Keratinocyte (primary cell): ENCODE measurements at regions not wholly inside any gene's neighbourhood (a gene's known extent, or its start where the extent isn't known, plus 50 kb on each side); places are given as distances from the start of the nearest gene placed in this dataset.

Experiments used
- DNase-seq: peaks from one replicate; pipeline ENCODE4 v3.0.0-alpha.2; 2011; ENCODE audit warnings: low read depth, missing footprints, low spot score
- FAIRE-seq: peaks from 2 replicates; lab custom pipeline; 2011; peaks lifted over from hg19 to GRCh38; lab: Jason Lieb, UNC
- H2AFZ ChIP-seq: 2 replicates; pipeline ENCODE4 v1.6.0; 2012; ENCODE audit warnings: low read length, control low read depth, inconsistent platforms; ENCODE audit not compliant: control insufficient read depth
- H3K27ac ChIP-seq: 2 replicates; pipeline ENCODE4 v1.5.1; 2011; ENCODE audit warnings: low read length; ENCODE audit not compliant: control insufficient read depth, insufficient read depth
- H3K27me3 ChIP-seq: 3 replicates; pipeline ENCODE4 v1.6.0; 2011; ENCODE audit warnings: low read length; ENCODE audit not compliant: control insufficient read depth, insufficient read depth; ENCODE audit errors: extremely low read depth
- H3K36me3 ChIP-seq, 2 experiments: 2 replicates in 1 of 2; 3 replicates in 1 of 2; pipeline ENCODE4 v1.5.1; 2011; ENCODE audit warnings: low read length in 2 of 2, mild to moderate bottlenecking in 1 of 2; ENCODE audit not compliant: control insufficient read depth in 2 of 2, insufficient read depth in 2 of 2; ENCODE audit errors: extremely low read depth in 1 of 2
- H3K4me1 ChIP-seq: 3 replicates; pipeline ENCODE4 v1.5.1; 2011; ENCODE audit warnings: low read length; ENCODE audit not compliant: control insufficient read depth, insufficient read depth; ENCODE audit errors: extremely low read depth
- H3K4me2 ChIP-seq: 3 replicates; pipeline ENCODE4 v1.6.0; 2011; ENCODE audit warnings: low read depth, low read length; ENCODE audit not compliant: control insufficient read depth, insufficient read depth; ENCODE audit errors: extremely low read depth
- H3K4me3 ChIP-seq, 3 experiments: fragments of 200-600 bp in 1 of 3; sonication (generic) in 1 of 3; 2 replicates in 2 of 3; 3 replicates in 1 of 3; pipeline ENCODE4 v1.5.1; 2011 to 2016; ENCODE audit warnings: low read length in 3 of 3, mild to moderate bottlenecking in 3 of 3, control low read depth in 2 of 3, inconsistent platforms in 1 of 3, low read depth in 1 of 3, mixed read lengths in 1 of 3, mixed run types in 1 of 3, moderate library complexity in 1 of 3; ENCODE audit not compliant: control insufficient read depth in 2 of 3, insufficient read depth in 2 of 3; ENCODE audit errors: extremely low read depth in 1 of 3
- H3K79me2 ChIP-seq: 2 replicates; pipeline ENCODE4 v1.6.0; 2012; ENCODE audit warnings: low read length; ENCODE audit not compliant: control insufficient read depth, insufficient read depth
- H3K9ac ChIP-seq: 3 replicates; pipeline ENCODE4 v1.6.0; 2011; ENCODE audit warnings: low read length; ENCODE audit not compliant: control insufficient read depth, insufficient read depth; ENCODE audit errors: extremely low read depth
- H3K9me1 ChIP-seq: 3 replicates; pipeline ENCODE4 v1.6.0; 2011; ENCODE audit warnings: low read length; ENCODE audit not compliant: control insufficient read depth, insufficient read depth; ENCODE audit errors: extremely low read depth
- H3K9me3 ChIP-seq: 2 replicates; pipeline ENCODE4 v1.5.1; 2012; ENCODE audit warnings: low read depth, low read length; ENCODE audit not compliant: control insufficient read depth
- H4K20me1 ChIP-seq: 3 replicates; pipeline ENCODE4 v1.6.0; 2011; ENCODE audit warnings: low read length; ENCODE audit not compliant: control insufficient read depth, insufficient read depth; ENCODE audit errors: extremely low read depth
- EZH2 ChIP-seq: IDR thresholded peaks from one replicate; pipeline ENCODE4 v1.6.1; 2012; ENCODE audit warnings: inconsistent platforms, mild to moderate bottlenecking, low read length, moderate library complexity
- dilution Hi-C: fragments of 300-500 bp; cut with MboI; formaldehyde crosslinking; loops from one replicate; pipeline ENCODE4 v1.7.0; 2020; ENCODE audit warnings: low sequenced_read_pairs; ENCODE audit not compliant: extremely low pct_ligation_motif_present
- TF ChIP-seq, protein P1 (sequence below), 3 experiments: IDR thresholded peaks in 1 of 3; conservative IDR thresholded peaks in 1 of 3; optimal IDR thresholded peaks in 1 of 3; 2 replicates in 2 of 3; 3 replicates in 1 of 3; pipeline versions ENCODE3 to v1.5.1; 2011; ENCODE audit warnings: low read length in 3 of 3, mild to moderate bottlenecking in 3 of 3, moderate library complexity in 2 of 3, control low read depth in 1 of 3, inconsistent platforms in 1 of 3; ENCODE audit not compliant: insufficient read depth in 2 of 3; ENCODE audit errors: extremely low read depth in 1 of 3

DNA sequence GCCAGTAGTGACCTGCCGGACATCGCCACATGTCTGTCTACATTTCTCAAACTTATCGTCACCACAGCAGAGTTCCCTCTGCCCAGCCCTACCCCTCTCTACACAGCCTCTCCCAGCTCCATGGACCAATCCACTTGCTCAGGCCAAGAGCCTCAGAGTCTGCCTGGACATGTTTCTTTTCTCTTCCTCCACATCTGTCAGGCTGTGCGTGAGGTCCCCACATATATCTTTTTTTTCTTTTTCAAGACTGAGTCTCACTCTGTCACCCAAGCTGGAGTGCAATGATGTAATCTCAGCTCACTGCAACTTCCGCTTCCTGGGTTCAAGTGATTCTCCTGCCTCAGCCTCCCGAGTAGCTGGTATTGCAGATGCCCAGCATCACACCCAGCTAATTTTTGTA is 62.7 kb upstream of the GGTA1 start:
- no peaks in the 10 kb centered on the region for H4K20me1 ChIP-seq
- H3K9ac ChIP-seq = no peak overlapping the region
- H3K36me3 ChIP-seq = no peaks in the 10 kb centered on the region
- FAIRE-seq (peak; percentile 58), DNase-seq (no peak)
- H3K4me2 ChIP-seq = no peak overlapping the region
- peaks cover 7% of the 10 kb centered on the region for H3K4me1 ChIP-seq
- H3K9me3 ChIP-seq = no peaks in the 10 kb centered on the region
- H3K9me1 ChIP-seq = no peaks in the 10 kb centered on the region
- TF ChIP-seq EZH2 = no peak
- TF ChIP-seq, protein P1, sequence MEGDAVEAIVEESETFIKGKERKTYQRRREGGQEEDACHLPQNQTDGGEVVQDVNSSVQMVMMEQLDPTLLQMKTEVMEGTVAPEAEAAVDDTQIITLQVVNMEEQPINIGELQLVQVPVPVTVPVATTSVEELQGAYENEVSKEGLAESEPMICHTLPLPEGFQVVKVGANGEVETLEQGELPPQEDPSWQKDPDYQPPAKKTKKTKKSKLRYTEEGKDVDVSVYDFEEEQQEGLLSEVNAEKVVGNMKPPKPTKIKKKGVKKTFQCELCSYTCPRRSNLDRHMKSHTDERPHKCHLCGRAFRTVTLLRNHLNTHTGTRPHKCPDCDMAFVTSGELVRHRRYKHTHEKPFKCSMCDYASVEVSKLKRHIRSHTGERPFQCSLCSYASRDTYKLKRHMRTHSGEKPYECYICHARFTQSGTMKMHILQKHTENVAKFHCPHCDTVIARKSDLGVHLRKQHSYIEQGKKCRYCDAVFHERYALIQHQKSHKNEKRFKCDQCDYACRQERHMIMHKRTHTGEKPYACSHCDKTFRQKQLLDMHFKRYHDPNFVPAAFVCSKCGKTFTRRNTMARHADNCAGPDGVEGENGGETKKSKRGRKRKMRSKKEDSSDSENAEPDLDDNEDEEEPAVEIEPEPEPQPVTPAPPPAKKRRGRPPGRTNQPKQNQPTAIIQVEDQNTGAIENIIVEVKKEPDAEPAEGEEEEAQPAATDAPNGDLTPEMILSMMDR (optimal IDR thresholded peaks at IDR 0.05 in 1 of 3, IDR thresholded peaks at IDR 0.05 in 1 of 3, conservative IDR thresholded peaks at IDR 0.05 in 1 of 3; ENCODE audit: extremely low read depth in 1 of 3, insufficient read depth in 2 of 3, low read length in 3 of 3) = no peak
- peaks cover 3% of the 10 kb centered on the region for H3K27me3 ChIP-seq
- H3K79me2 ChIP-seq = no peaks in the 10 kb centered on the region
- H3K4me3 ChIP-seq = no peak overlapping the region
- H3K27ac ChIP-seq = no peak overlapping the region
- dilution Hi-C loops = no loop called here
- H2AFZ ChIP-seq = peak overlapping the region; percentile 26

DNA sequence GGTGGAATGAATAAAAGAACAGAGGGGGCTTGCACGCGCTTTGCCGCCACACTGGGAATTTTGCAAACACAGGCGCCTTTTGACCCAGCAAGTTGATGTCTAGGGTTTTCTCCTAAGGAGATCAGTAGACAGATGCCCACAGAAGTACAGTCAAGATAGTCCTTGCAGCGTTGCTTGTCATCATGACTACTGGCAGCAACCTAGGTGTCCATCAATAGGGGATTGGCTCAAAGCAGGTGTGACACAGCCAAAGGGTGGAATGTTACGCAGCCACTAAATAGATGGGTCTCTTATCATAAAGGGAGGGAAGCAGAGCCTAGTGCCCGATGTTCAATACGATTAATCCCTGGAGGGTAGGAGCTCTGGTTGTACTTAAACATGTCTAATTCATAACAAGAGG is 63.8 kb upstream of the GGTA1 start:
- H3K79me2 ChIP-seq = no peaks in the 10 kb centered on the region
- FAIRE-seq (no peak), DNase-seq (no peak)
- no peaks in the 10 kb centered on the region for H3K27me3 ChIP-seq
- H4K20me1 ChIP-seq = no peaks in the 10 kb centered on the region
- H3K27ac ChIP-seq = no peak overlapping the region
- no peaks in the 10 kb centered on the region for H3K4me1 ChIP-seq
- H3K9ac ChIP-seq = no peak overlapping the region
- H3K4me3 ChIP-seq = no peak overlapping the region
- dilution Hi-C loops = no loop called here
- no peaks in the 10 kb centered on the region for H3K9me1 ChIP-seq
- no peaks in the 10 kb centered on the region for H3K36me3 ChIP-seq
- TF ChIP-seq, protein P1 (optimal IDR thresholded peaks at IDR 0.05 in 1 of 3, IDR thresholded peaks at IDR 0.05 in 1 of 3, conservative IDR thresholded peaks at IDR 0.05 in 1 of 3; ENCODE audit: extremely low read depth in 1 of 3, insufficient read depth in 2 of 3, low read length in 3 of 3) = no peak
- no peak for TF ChIP-seq EZH2
- no peak overlapping the region for H3K4me2 ChIP-seq
- no peaks in the 10 kb centered on the region for H3K9me3 ChIP-seq
- H2AFZ ChIP-seq = no peak overlapping the region
